HG02973 (cell line): ENCODE measurements at regions not wholly inside any gene's neighbourhood (a gene's known extent, or its start where the extent isn't known, plus 50 kb on each side); places are given as distances from the start of the nearest gene placed in this dataset.

Experiments
- ATAC-seq: cut with Tn5 transposase; IDR thresholded peaks from one replicate; pipeline ENCODE4 v1.9.1; 2021; ENCODE audit warnings: moderate library complexity; ENCODE audit not compliant: unreplicated experiment

GRCh38 chr20:48571949-48572847, 255.6 kb downstream of the PREX1 start:
- no peak for ATAC-seq

- ATAC-seq: no peak
Observed at GRCh38 chr20:48569679-48570078, 258.1 kb downstream of the PREX1 start.

GRCh38 chr20:48568520-48568919, 259.3 kb downstream of the PREX1 start:
- ATAC-seq: no peak

GRCh38 chr20:48567145-48567544, 260.7 kb downstream of the PREX1 start:
- no peak for ATAC-seq

- no peak for ATAC-seq
Observed at GRCh38 chr20:48564982-48565539, 262.7 kb downstream of the PREX1 start.

GRCh38 chr20:48563191-48563870, 264.5 kb downstream of the PREX1 start:
- ATAC-seq: no peak

- no peak for ATAC-seq
Observed at GRCh38 chr20:48562586-48563116, 265.1 kb downstream of the PREX1 start.

- ATAC-seq: no peak
Observed at GRCh38 chr20:48558906-48559305, 268.9 kb downstream of the PREX1 start.

GRCh38 chr20:48557380-48557779, 270.4 kb downstream of the PREX1 start:
- ATAC-seq: no peak

GRCh38 chr20:48556956-48557355, 270.8 kb downstream of the PREX1 start:
- no peak for ATAC-seq

- ATAC-seq: no peak
Observed at GRCh38 chr20:48552550-48552949, 275.2 kb downstream of the PREX1 start.

- no peak for ATAC-seq
Observed at GRCh38 chr20:48550814-48551213, 277.0 kb downstream of the PREX1 start.

GRCh38 chr20:48547664-48548063, 280.1 kb downstream of the PREX1 start:
- ATAC-seq: no peak

GRCh38 chr20:48544402-48545339, 283.1 kb downstream of the PREX1 start:
- no peak for ATAC-seq

GRCh38 chr20:48541581-48542071, 286.2 kb downstream of the PREX1 start:
- no peak for ATAC-seq

- no peak for ATAC-seq
Observed at GRCh38 chr20:48538856-48539255, 288.9 kb downstream of the PREX1 start.

GRCh38 chr20:48538058-48538825, 289.6 kb downstream of the PREX1 start:
- ATAC-seq: no peak

GRCh38 chr20:48536206-48536605, 291.6 kb downstream of the PREX1 start:
- no peak for ATAC-seq

- no peak for ATAC-seq
Observed at GRCh38 chr20:48535556-48535955, 292.2 kb downstream of the PREX1 start.

- ATAC-seq: no peak
Observed at GRCh38 chr20:48532028-48532427, 295.8 kb downstream of the PREX1 start.
